CD4-positive, alpha-beta T cell treated with Interleukin-6 at 100 ng/mL for 8 hours (primary cell): ENCODE measurements at regions not wholly inside any gene's neighbourhood (a gene's known extent, or its start where the extent isn't known, plus 50 kb on each side); places are given as distances from the start of the nearest gene placed in this dataset.
"Not testable (repeated sequence)": the region's sequence is repeated elsewhere in the genome, so short reads cannot be mapped to it uniquely, and the experiment has no call there.

Source experiments
- DNase-seq: peaks from one replicate; pipeline ENCODE4 v3.0.0-alpha.2; 2020; ENCODE audit warnings: mixed read lengths, low spot score

DNA sequence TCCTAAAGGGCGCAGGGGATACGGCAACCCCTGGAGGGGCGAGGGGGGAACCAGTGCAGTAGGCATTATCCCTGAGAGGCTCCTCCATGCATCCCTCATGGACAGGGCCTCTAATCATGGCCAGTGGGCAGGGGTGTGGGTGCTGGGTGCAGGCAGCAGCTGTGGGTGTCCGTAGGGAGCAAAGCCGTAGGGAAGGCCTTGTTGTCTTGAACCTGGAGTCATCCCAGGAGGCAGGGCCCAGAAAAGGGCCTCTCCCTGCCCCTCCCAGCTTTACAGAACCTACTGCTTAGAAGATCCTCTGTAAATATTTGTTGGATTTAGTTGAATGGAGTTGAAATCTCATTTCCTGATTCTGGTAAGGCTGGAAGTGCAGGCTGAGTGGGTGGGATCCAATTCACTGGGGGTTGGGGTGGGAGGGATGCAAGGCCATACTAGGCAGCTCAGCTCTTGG, 207.0 kb upstream of the HAAO start:
- no peak for DNase-seq

DNA sequence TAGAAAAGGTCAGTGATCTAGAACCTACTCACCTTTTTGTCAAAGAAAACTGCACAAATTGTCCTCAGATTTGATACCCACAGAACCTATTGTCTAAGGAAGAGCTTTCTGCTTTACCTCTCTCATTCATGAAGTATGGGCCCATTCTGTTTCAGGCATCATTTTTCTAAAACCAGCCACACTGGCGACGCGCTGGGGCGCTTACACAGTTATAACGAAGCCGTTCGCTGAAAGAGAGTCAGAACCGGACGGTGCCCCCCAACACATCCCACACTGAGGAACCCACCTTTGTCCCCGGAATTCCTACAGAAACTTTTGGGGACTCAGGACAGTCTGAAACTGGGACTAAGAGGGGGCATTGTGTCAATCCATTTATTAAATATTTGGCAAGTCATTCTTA, 206.3 kb upstream of the HAAO start:
- no peak for DNase-seq

DNA sequence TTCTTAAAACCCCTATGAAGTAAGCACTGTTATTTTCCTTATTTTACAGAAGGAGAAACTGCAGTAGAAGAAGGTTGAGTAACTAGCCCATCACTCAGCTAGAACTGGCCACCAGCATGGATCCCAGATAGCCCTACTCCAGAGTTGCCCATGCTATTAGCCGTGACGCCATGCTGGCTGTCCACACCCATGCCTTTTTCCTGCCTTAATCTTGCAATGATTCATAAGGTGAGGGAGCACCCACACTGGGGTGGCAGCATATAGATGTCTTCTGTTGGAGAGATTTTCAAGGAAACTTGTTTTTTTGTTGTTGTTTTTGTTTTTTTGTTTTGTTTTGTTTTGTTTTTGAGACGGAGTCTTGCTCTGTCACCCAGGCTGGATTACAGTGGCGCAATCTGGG, 204.1 kb upstream of the HAAO start:
- no peak for DNase-seq

DNA sequence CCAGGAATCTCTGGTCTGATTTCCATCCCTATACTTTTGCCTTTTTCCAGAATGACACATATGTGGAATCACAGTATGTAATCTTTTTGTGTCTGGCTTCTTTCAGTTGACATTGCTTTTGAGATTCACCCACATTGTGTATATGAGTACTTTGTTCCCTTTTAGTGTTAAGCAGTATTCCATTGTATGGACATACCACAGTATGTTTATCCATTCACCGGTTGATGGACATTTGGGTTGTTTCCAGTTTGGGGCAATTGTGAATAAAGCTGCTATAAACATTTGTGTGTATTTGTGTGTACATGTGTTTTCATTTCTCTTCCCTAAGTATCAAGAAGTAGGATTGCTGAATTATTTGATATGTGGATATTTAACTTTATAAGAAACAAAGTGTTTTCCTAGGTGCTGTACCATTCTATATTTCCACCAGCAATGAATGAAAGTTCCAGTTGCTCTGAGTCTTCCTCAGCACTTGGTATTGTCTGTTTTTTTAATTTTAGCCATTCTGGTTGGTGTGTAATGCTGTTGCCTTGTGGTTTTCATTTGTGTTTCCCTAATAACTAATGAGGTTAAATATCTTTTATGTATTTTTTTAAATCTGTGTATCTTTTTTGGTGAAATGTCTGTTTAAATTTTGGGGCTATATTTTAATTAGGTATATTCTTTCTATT, 203.5 kb upstream of the HAAO start:
- DNase-seq, result no peak

DNA sequence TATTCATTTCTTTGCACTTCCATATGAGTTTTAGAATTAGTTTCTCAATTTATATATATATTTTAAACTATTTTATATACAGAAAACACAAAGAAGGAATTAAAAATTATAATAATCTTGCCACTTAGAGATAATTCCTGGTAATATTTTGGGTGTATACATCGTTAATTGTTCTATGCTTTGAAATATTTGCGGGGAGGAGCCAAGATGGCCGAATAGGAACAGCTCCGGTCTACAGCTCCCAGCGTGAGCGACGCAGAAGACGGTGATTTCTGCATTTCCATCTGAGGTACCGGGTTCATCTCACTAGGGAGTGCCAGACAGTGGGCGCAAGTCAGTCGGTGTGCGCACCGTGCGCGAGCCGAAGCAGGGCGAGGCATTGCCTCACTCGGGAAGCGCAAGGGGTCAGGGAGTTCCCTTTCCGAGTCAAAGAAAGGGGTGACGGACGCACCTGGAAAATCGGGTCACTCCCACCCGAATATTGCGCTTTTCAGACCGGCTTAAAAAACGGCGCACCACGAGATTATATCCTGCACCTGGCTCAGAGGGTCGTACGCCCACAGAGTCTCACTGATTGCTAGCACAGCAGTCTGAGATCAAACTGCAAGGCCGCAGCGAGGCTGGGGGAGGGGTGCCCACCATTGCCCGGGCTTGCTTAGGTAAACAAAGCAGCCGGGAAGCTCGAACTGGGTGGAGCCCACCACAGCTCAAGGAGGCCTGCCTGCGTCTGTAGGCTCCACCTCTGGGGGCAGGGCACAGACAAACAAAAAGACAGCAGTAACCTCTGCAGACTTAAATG, 197.1 kb upstream of the HAAO start:
- DNase-seq, result not testable (repeated sequence)

DNA sequence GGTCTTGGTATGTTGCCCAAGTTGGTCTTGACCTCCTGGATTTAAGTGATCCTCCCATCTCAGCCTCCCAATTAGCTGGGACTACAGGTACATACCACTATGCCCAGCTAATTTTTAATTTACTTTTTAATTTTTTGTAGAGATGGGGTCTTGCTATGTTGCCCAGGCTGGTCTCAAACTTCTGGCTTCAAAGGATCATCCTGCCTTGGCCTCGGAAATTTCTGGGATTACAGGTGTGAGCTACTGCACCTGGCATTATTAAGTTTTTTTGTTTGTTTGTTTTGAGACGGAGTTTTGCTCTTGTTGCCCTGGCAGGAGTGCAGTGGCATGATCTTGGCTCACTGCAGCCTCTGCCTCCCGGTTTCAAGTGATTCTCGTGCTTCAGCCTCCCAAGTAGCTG, 195.7 kb upstream of the HAAO start:
- DNase-seq, result not testable (repeated sequence)

DNA sequence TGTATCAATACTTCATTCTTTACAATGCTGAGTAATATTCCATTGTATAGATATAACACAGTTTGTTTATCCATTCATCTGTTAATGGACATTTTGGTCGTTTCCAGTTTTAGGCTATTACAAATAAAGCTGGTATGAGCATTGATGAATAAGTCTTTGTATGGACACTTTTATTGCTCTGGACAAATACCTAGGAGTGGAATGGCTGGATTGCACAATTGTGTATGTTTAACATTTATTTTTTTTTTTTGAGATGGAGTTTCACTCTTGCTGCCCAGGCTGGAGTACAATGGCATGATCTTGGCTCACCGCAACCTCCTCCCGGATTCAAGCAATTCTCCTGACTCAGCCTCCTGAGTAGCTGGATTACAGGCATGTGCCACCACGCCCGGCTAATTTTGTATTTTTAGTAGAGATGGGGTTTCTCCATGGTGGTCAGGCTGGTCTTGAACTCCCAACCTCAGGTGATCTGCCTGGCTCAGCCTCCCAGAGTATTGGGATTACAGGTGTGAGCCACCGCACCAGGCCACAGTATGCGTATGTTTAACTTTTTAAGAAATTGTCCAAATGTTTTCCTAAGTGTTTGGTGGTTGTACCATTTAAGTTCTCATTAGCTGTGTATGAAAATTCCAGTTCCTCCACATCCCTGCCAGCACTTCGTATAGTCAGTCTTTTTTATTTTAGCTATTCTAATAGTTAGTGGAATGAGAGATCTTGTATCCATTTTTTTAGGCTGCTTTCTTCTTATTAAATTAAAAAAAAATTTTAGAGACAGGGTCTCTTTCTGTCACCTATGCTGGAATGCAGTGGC, 194.9 kb upstream of the HAAO start:
- DNase-seq, result no peak

DNA sequence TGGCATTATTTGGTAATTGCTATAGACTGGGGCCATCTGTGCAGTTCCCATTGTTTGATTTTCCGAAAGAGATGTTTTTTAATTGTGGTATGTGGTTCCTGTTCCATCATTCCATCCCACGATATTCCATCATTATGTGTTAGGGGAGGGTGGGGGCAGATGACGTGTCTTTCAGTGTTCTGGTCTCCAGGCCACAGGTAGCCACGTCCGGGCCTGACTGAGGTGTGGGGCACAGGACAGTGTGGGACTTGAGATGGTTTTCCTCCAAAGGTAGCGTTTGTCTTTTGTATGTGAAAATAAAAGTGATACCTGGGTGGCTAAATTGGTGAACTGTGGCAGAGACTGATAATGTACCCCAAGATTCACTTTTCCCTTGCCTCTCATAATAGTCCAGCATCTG, 192.2 kb upstream of the HAAO start:
- DNase-seq, result no peak

DNA sequence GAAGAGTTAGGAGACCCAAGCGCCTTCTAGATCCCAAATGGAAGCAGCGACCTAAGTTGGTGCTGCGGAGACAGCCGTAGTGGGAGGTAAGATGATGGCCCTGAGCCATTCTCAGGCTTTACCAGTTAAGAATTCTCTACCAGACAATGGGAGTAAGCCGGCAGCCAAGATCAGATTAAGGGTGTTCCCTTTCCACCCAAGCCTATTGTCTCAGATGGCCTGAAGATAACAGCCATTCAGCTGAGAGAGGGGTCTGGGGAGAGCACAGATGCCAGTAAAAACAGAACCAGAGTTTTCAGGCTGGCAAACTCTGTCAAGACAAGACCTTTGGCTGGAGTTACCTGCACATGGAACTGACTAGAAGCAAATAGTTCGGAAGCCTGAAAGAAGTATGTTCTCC, 191.7 kb upstream of the HAAO start:
- no peak for DNase-seq

DNA sequence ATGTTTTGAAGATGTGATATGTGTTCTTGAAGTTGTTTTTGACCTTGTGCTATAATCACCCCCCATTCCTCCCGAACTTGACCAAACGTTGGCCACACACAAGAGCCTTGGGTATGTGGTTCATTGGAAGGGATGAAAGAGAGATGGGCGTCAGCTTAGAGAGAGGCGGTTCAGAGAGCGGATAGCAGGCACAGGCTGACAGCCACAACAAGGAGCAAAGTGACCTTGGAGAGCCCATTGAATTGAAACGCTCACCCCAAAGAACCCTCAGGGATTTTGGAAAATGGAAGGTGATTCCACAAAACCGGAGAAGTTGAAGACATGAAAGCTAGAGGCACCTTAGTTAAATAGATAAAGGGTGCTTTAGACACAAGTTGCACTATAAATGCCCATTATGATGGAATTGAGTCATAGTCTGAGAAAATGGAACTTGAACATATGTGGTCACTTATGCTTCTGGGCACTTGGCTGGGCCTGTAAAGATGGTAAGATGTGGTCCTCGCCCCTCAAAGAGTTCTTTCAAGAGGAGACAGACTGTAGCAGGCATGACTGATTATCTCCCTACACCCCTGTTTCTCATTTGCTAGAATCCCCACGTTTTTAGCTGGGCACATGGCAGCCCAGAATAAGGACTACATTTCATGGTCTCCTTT, 188.5 kb upstream of the HAAO start:
- DNase-seq, result no peak

DNA sequence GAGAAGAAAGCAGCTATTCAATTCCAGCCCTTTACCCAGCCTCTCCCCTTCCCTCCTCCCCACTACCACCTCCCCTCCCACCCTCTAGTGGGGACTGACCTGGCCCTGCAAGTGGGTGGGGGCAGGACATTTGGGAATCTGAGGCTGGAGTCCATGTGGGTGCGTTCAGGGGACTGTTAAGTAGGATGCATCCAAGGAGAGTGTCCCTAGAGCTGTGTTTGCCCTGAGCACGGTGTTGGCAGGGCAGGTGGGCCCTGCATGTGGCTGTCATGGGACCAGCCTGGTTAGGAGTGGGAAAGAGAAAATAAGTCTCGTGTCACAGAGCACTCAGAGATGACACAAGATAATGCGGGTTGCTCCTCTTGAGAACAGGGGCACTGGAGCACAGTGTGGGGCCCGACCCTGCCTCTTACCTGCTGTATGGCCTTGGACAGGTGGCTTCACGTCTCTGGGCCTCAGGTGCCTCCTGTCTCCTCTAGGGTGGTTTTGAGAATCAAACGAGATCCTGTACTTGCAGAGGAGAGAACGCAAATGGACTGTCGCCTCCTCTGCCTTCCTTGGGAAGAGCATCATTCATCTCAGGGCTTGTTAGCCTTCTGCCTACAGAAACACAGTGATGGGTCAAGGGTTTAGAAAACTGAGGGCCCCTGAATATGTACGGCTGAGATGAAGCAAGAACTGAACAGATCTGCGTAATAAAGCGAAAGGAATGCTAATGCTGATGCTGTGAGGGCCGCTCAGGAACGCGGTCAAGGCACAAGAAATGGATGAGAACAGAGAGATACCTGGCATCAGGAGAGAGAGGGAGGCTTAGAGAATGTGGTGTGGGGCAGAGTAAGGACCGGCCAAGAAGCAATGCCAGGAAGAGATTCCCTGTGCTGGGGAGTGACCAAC, 187.7 kb upstream of the HAAO start:
- no peak for DNase-seq

DNA sequence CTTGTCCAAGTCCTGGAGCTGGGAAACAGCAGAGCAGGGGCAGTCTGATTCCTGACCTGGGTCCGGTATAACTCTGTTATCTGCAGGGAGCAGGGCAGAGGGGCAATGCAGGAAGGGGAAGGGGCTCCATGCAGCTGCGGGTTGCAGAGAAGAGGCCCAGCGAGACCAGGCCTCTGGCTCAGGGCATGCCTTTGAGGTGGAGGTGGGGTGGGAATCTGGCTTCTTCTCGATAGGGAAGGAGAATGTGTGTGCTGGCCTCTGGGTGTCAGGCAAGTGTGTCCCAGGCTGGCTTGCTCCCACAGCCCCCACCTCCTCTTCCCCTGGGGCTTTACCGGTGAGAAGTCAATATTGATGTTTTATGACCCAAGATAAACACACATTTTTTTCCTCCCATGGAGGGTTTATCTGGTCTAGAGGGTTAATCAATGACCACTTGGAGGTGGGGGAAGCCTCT, 187.1 kb upstream of the HAAO start:
- DNase-seq, result no peak

DNA sequence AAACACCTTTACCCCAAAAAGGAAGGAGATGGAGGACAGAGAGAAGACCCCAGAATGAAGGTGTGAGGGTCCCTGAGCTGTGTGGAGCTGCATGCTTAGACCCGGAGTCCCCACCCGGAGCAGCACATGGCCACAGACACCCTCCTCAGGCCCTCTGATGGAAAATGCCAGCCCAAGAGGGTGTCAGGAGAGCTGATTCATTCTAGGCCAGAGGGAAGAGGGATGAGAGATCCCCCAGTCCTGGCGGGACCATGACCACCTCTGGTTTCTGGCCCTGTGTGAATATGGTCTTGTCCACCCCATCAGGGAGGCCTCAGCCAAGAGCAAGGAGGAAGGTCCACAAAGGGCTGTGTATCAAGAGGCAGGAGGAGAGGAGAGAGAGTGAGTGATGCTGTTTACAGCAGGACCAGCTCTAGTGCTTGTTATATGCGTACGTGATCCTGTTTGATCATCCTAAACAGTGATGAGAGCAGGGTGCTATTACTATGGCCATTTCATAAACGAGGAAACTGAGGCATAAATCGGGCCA, 186.6 kb upstream of the HAAO start:
- no peak for DNase-seq

DNA sequence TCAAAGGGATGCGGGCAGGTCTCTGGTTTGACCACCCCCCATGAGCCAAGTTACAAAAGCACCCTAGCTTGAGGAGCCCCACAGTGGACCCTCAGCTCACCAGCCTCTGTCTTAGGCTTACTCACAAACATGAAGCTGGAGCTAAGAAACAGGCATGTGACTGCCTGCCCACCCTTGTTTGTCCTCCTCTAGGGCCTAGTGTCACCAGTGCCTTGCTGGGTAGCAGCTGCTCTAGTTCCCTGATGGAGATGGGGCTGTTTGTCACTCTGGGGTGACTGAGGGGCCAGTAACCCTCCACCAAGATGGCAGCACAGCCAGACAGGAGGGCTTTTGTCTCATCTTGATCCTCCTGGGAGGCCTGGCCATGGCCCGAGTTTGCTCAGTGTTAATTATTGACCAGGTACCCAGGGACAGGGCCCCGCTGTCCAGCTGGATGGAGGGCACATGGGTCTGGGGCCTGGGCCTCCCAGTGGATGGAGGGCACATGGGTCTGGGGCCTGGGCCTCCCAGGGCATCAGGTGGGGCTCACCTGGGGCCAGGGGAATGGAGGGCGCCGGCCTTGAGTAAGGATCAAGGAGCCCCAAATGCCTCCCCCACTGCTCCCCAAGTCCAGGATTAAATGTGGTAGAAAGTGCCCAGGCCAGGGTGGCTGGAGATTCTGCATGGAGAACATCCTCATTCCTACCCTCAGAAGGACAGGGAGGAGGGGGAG, 185.9 kb upstream of the HAAO start:
- DNase-seq, result no peak

DNA sequence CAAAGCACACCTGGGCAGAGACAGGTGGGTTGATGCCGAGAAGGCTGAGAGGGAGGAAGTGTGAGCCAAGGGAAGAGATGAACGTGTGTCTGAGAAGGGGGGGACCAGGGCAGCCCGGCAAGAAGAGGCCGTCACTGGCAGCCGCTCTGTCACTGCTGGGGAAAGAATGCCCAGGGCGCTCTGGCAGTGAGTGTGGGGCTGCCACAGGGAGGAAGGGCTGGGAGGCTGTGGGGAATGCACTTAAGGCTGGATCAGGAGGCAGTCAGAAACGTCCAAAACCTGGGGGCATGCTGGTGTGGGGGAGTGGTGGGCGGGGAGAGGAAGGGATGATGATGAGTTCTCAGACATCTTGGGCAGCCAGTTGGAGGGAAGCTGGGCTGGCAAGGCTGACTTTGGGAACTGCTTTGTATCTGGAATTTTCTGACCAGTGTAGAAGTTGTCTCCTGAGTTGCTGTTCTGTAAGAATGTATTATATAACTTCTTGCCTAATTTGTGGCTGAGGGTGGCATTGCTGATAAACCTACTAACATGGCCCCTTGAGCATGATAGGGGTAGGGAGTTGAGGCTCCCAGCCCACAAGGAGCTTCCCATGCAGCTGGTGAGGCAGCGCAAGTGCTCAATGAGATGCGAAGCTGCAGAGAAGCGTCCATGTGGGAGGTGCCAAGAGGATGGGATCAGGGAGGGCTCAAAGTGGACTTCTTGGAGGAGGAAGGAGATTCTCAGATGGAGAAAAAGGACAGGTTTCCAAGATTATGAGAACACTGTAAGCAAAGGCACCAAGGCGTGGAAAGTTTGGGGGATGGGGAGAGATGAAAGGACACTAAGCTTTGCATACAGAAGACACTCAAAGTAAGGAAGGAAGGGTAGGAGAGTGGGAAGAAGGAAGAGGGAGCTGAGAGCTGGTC, 185.1 kb upstream of the HAAO start:
- DNase-seq, result no peak

DNA sequence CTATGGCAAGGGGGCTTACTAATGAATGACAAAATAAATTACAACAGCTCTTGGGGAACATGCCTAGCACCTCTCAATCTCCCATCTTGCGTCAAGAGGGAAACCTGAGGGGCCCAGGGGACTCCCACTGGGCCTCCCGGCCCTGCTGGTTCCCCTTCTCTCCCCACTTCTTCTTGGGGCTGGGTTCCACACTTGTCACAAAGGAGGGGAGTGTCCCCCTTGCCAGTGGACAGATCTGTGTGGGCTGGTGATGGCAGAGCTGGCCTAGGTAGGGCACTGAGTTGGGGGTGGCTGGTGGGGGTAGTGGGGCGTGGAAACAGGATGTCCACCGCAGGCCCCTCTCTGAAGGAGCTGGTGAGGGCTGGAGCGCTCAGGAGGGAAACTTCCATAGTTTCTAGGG, 184.0 kb upstream of the HAAO start:
- DNase-seq, result no peak

DNA sequence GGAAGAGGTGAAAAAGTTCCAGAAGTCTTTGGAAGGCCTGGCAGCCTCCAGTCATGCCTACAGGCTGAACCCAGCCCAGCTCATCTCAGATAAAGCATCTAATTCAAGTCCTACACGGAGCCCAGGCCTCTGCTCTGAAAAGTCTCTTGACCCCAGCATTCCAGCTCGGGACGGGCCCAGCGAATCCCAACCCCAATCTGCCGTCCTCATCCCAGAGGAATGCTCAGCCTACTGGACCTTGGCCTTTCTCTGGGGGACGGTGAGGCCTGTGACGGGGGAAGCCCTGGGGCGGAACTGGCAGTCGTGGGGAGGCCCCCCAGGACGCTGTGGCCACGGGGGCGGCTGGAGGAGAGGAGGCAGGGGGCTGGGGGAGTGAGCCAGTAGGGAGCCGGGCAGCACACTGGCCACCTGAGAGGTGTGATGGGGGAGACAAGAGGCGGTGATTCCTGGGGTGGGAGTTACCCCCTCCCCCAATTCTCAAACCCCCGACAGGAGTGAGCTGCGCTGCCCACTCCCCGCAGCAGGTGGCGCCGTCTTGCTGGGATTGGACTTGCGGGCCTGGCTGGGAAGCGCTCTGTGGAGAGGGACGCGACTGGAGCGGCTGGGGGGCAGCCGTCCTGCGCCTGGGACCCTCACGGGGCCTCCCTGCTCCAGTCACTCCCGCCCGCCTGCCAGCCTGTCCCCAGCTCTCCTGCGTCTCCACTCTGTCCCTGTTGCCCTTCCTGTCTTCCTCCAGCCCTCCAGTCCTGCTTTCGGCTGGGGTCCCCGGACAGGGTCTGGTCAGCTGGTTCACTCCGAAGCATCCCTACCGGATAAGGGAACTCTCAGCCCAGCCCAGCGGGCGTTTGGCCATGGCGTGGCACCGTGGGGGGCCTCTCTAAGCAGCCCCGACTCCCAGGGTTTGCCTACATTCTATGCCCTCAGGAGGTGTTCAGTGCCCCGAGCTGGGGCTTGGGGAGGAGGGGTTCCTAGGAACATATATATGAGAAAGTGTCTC, 182.6 kb upstream of the HAAO start:
- DNase-seq, result peak; percentile 40

DNA sequence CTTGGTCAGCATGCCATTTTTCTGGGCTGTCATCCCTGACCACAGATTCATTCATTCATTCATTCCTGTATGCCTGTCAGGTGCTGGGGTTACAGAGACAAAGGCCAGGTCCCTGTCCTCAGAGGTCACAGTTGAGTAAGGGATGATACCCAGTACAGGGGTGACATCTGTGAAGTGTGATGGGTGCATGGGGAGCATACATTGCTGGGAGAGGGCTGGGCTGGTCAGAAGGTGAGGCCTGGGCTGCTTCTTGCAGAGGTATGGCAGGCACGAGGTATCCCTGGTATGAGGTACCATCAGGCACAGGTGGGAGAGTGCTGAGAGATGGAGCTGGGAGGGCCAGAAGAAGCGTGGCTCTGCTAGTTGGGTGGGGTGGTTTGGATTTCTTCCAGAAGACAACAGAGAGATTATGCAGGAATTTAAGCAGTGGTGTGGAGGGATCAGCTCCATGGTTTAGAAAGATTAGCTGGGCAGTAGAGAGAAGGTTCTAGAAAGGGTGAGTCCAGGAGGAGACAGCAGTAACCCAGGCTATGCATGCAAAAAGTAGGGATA, 181.9 kb upstream of the HAAO start:
- DNase-seq, result no peak
